NCI-H446 (cell line): ENCODE measurements at regions not wholly inside any gene's neighbourhood (a gene's known extent, or its start where the extent isn't known, plus 50 kb on each side); places are given as distances from the start of the nearest gene placed in this dataset.
A peak's percentile ranks its signal among the peaks of the same experiment; 100 is the strongest.

Source experiments
- DNase-seq, 2 experiments: peaks; one replicate each; lab custom pipeline; 2025; lab: John Stamatoyannopoulos, UW

GRCh38 chr13:40302351-40302750 lies 364.1 kb downstream of the FOXO1 start:
- DNase-seq = no peak

GRCh38 chr13:40304391-40304790 lies 362.1 kb downstream of the FOXO1 start:
- DNase-seq = no peak

GRCh38 chr13:40306817-40307216 lies 359.6 kb downstream of the FOXO1 start:
- no peak for DNase-seq

- no peak for DNase-seq
These were observed 356.6 kb downstream of the FOXO1 start for GRCh38 chr13:40309881-40310280.

GRCh38 chr13:40311356-40312101 lies 354.9 kb downstream of the FOXO1 start:
- peak in 1 of 2 experiments; percentile 27 for DNase-seq

GRCh38 chr13:40313269-40314200 lies 352.9 kb downstream of the FOXO1 start:
- DNase-seq = no peak

GRCh38 chr13:40315416-40316064 lies 350.9 kb downstream of the FOXO1 start:
- no peak for DNase-seq

GRCh38 chr13:40316301-40316700 lies 350.1 kb downstream of the FOXO1 start:
- DNase-seq = no peak

GRCh38 chr13:40317980-40318327 lies 348.5 kb downstream of the FOXO1 start:
- no peak for DNase-seq

- peak in 1 of 2 experiments; percentile 44 for DNase-seq
These were observed 348.1 kb downstream of the FOXO1 start for GRCh38 chr13:40318366-40318765.

- DNase-seq = no peak
These were observed 346.5 kb downstream of the FOXO1 start for GRCh38 chr13:40319699-40320579.

GRCh38 chr13:40328091-40328490 lies 338.4 kb downstream of the FOXO1 start:
- DNase-seq = no peak

GRCh38 chr13:40329781-40330485 lies 336.5 kb downstream of the FOXO1 start:
- DNase-seq = no peak

- DNase-seq = no peak
These were observed 335.5 kb downstream of the FOXO1 start for GRCh38 chr13:40330950-40331349.

- no peak for DNase-seq
These were observed 334.6 kb downstream of the FOXO1 start for GRCh38 chr13:40331802-40332201.

- no peak for DNase-seq
These were observed 333.2 kb downstream of the FOXO1 start for GRCh38 chr13:40333226-40333625.

- DNase-seq = no peak
These were observed 332.4 kb downstream of the FOXO1 start for GRCh38 chr13:40334031-40334430.

- no peak for DNase-seq
These were observed 331.8 kb downstream of the FOXO1 start for GRCh38 chr13:40334616-40335015.

- DNase-seq = no peak
These were observed 329.9 kb downstream of the FOXO1 start for GRCh38 chr13:40336228-40337221.

GRCh38 chr13:40337651-40338050 lies 328.8 kb downstream of the FOXO1 start:
- DNase-seq = no peak
